Urinary bladder (tissue), 3 donors: ENCODE measurements at regions not wholly inside any gene's neighbourhood (a gene's known extent, or its start where the extent isn't known, plus 50 kb on each side); places are given as distances from the start of the nearest gene placed in this dataset.

Experiments used
- DNase-seq: peaks from one replicate; pipeline ENCODE4 v3.0.0-alpha.2; 2015; ENCODE audit errors: extremely low spot score
- H3K27ac ChIP-seq: one replicate; pipeline ENCODE4 v1.5.1; 2013; ENCODE audit warnings: low read depth, mild to moderate bottlenecking, moderate library complexity
- H3K36me3 ChIP-seq: one replicate; pipeline ENCODE4 v1.6.1; 2013; ENCODE audit warnings: mild to moderate bottlenecking, moderate library complexity; ENCODE audit not compliant: insufficient read depth
- H3K4me1 ChIP-seq: one replicate; pipeline ENCODE4 v1.6.1; 2013; ENCODE audit warnings: mild to moderate bottlenecking, moderate library complexity; ENCODE audit not compliant: insufficient read depth
- H3K4me3 ChIP-seq: one replicate; pipeline ENCODE4 v1.5.1; 2013; ENCODE audit warnings: low read depth, low read length
- WGBS: extraction: QIAGEN DNeasy Blood & Tissue Kit; methylation state at CpG from one replicate; pipeline ENCODE4 v1.1.7; 2013; 5-methylcytosine and 5-hydroxymethylcytosine counted together
- donor health status: healthy with polysubstance abuse.
- donor health status: healthy.

- Histone ChIP-seq H3K36me3 (no peaks in the 10 kb centered on the region), H3K4me3 (no peak overlapping the region), H3K4me1 (no peaks in the 10 kb centered on the region), H3K27ac (no peak overlapping the region)
- DNase-seq = no peak
- WGBS = 46% methylated on average over 8 of the region's 8 CpGs
Observed at GRCh38 chr9:1490341-1491232, 440.4 kb downstream of the DMRT2 start.

DNA sequence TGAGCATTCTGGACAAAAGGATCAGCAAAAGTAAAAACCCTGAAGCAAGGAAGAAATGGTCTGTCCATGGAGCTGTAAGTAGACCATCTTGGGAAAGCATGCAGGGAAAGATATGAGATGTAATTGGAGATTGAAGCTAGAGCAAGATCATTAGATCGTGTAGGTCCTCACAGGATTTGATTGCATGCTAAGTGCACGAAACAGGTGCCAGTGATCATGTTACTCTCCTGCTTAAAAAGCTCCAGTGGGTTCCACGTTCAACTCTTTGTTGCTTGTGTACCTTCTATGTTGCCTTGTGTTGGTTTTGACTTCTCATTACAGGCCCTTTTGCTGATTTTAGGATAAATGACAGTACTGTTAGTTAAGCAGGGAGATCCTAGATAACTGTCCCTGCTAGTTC lies 442.0 kb downstream of the DMRT2 start:
- Histone ChIP-seq H3K36me3 (no peaks in the 10 kb centered on the region), H3K4me1 (no peaks in the 10 kb centered on the region), H3K4me3 (no peak overlapping the region), H3K27ac (no peak overlapping the region)
- WGBS = 70% methylated on average over 3 of the region's 3 CpGs
- DNase-seq = no peak

GRCh38 chr9:1495282-1496030 lies 445.3 kb downstream of the DMRT2 start:
- H3K36me3 ChIP-seq = no peaks in the 10 kb centered on the region
- H3K27ac ChIP-seq = no peak overlapping the region
- no peak overlapping the region for H3K4me3 ChIP-seq
- 88% methylated on average over 2 of the region's 2 CpGs for WGBS
- no peak for DNase-seq
- H3K4me1 ChIP-seq = no peaks in the 10 kb centered on the region

GRCh38 chr9:1505489-1505888 lies 455.3 kb downstream of the DMRT2 start:
- 54% methylated on average over 2 of the region's 2 CpGs for WGBS
- DNase-seq = no peak
- Histone ChIP-seq H3K27ac (no peak overlapping the region), H3K4me3 (no peak overlapping the region), H3K4me1 (no peaks in the 10 kb centered on the region), H3K36me3 (no peaks in the 10 kb centered on the region)

DNA sequence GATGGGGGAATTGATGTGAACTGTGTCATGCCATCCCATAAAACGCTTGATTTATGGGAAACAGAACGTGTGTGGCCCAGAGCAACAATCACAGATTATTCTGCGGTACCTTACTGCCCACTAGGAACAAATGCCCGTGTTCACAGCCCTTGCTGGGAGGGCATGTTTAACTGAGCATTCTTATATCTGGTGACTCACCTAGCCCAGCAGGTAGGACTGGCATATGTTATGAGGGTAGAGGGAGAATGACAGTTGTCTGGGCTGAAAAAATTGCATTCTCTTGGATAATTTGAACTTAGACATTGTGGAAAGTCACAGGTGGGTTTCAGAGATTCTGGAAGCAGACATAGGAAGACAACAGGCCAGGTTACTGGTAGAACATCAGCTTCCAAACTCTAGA lies 460.6 kb downstream of the DMRT2 start:
- DNase-seq = no peak
- Histone ChIP-seq H3K36me3 (no peaks in the 10 kb centered on the region), H3K27ac (no peak overlapping the region), H3K4me1 (no peaks in the 10 kb centered on the region), H3K4me3 (no peak overlapping the region)
- WGBS = 60% methylated on average over 4 of the region's 4 CpGs

DNA sequence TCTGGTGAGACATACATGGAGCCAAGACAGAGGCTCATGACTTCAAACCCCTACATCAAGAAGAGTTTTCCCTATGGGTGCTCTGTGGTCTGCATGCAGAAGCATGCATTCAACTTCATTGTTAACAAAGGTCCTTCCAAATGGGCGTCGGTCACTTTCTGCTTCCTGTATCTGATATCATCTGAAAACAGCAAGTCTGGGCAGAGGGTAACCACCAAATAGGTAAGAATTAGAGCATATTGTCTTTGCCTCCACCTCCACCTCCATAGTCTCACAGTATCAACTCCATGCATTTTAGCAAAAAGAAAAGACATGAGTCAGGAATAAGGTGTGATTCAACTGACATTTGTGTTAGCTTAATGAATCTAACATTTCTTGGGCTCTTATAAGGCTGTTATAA lies 462.9 kb downstream of the DMRT2 start:
- DNase-seq = no peak
- Histone ChIP-seq H3K36me3 (no peaks in the 10 kb centered on the region), H3K4me3 (no peak overlapping the region), H3K4me1 (no peaks in the 10 kb centered on the region), H3K27ac (no peak overlapping the region)
- WGBS = 86% methylated on average over 2 of the region's 2 CpGs

DNA sequence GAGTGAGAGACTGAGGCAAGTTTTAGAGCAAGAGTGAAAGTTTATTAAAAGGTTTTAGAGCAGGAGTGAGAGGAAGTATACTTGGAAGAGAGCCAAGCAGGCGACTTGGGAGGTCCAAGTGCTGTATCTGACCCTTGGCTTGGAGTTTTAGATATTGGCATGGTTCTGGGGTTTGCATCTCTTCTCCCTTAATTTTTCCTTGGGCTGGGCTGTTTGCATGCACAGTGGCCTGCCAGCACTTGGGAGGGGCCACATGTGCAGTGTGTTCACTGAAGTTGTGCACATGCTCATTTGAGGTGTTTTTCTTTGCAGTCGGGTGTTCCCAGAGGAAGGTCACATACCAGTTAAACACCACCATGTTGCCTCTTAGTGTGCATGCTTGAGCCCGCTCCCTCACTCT lies 464.1 kb downstream of the DMRT2 start:
- Histone ChIP-seq H3K4me3 (no peak overlapping the region), H3K27ac (no peak overlapping the region), H3K36me3 (no peaks in the 10 kb centered on the region), H3K4me1 (no peaks in the 10 kb centered on the region)
- DNase-seq = no peak
- WGBS = 55% methylated on average over 3 of the region's 3 CpGs

DNA sequence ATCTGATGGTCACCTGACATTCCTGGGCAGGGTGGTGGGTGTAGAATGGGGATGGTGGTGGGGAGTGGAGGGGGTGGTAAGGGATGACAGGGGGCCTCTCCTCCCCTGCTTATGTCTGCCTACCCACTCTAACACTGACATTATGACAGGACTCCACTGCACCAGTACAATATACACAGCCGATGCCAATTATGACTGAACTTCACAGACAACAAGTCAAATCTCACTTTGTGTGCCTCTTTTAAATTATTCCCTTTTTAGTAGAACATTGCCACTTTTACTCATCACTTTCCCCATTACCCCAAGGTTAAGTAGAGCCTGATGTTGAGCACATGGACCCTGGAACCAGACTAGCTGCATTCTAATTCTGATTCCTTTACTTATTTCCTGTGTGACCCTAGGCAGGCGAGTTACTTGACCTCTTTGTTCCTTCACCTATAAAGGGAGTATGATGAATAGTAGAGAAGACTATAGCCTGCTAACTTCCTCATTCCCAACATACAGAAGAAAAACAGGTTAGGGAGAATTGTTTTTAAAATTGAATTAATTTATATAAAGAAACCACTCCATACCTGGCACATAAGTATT lies 464.7 kb downstream of the DMRT2 start:
- WGBS = 76% methylated on average over 2 of the region's 2 CpGs
- no peak for DNase-seq
- no peak overlapping the region for H3K4me3 ChIP-seq
- H3K27ac ChIP-seq = no peak overlapping the region
- H3K4me1 ChIP-seq = no peaks in the 10 kb centered on the region
- H3K36me3 ChIP-seq = no peaks in the 10 kb centered on the region

- no peak for DNase-seq
- no peaks in the 10 kb centered on the region for H3K4me1 ChIP-seq
- no peak overlapping the region for H3K27ac ChIP-seq
- no peak overlapping the region for H3K4me3 ChIP-seq
- H3K36me3 ChIP-seq = no peaks in the 10 kb centered on the region
- WGBS = 96% methylated on average over 3 of the region's 3 CpGs
Observed at GRCh38 chr9:1515557-1515956, 465.4 kb downstream of the DMRT2 start.

- no peaks in the 10 kb centered on the region for H3K36me3 ChIP-seq
- 87% methylated on average over 4 of the region's 4 CpGs for WGBS
Observed at GRCh38 chr9:1521547-1521946, 471.4 kb downstream of the DMRT2 start.

DNA sequence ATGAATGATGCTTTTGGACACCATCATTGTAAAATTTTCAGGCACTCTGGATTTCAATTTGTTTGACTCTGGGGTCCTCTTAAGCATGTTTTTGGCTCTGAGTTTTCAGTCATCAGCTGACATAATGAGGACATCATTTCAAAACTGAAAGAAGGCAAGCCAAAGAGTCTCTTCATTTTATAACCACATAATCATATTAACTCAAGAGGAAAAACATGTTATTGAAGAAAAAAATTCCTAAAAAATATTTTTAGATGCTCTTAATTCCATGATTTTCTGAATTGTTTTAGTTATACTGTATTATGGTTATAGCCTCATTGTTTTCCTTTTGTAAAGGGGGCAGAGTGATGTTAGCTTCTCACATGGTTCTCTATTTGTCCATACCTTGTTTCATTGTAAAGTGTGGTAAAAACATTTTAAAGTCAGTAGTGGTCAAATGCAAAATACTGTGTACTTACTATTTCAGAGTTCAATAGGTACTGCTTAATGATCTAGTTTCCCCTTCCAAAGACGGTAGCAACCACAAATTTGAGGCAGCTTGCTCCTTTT lies 472.1 kb downstream of the DMRT2 start:
- DNase-seq = no peak
- WGBS = 81% methylated on average over 1 of the region's 1 CpG
- Histone ChIP-seq H3K27ac (no peak overlapping the region), H3K4me1 (peaks cover 2% of the 10 kb centered on the region), H3K4me3 (no peak overlapping the region), H3K36me3 (no peaks in the 10 kb centered on the region)

More at GRCh38 chr9:1521547-1521946, 471.4 kb downstream of the DMRT2 start:
- Histone ChIP-seq H3K4me3 (no peak overlapping the region), H3K4me1 (peaks cover 2% of the 10 kb centered on the region), H3K27ac (no peak overlapping the region)
- DNase-seq = no peak

DNA sequence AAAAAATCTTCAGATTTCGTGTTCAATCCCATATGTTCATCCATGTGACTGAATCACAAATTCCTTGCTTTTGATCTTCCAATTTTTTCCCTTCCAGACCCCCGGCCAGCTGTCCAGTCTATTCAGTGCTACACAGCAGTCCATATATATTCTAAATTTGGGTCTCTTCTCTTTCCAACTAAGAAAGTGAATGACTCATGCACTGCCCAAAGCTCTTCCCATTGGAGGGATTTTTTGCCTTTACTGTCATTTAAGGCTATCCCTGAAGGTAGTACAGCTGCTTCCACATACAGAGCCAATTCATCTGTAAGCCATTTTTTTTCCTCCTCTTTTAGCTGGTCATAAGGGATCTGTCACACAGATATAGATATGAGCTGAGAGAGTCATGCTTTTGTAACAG lies 478.3 kb downstream of the DMRT2 start:
- H3K4me1 ChIP-seq = peaks cover 2% of the 10 kb centered on the region
- no peak overlapping the region for H3K4me3 ChIP-seq
- no peak overlapping the region for H3K27ac ChIP-seq
- DNase-seq = no peak
- H3K36me3 ChIP-seq = no peaks in the 10 kb centered on the region
- WGBS = 60% methylated on average over 2 of the region's 2 CpGs

DNA sequence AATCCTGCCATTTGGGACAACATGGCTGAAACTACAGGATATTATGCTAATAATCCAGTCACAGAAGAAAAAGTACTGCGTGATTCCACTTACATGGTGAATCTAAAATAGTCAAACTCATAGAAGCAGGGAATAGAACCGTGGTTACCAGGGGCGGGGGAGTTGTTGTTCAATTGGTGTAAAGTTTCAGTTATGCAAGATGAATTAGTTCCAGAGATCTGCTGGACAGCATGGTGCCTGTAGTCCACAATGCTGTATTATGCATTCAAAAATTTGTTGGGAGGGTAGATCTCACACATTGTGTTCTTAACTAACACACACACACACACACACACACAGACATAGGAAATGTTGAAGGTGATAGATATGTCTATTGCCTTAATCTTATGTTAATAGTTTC lies 480.5 kb downstream of the DMRT2 start:
- WGBS = 90% methylated on average over 3 of the region's 3 CpGs
- Histone ChIP-seq H3K4me1 (no peaks in the 10 kb centered on the region), H3K4me3 (no peak overlapping the region), H3K27ac (no peak overlapping the region), H3K36me3 (no peaks in the 10 kb centered on the region)
- DNase-seq = no peak
